PC-3 (cell line): ENCODE measurements at regions not wholly inside any gene's neighbourhood (a gene's known extent, or its start where the extent isn't known, plus 50 kb on each side); places are given as distances from the start of the nearest gene placed in this dataset.

ENCODE experiments used
- CTCF ChIP-seq: fragments of 300-600 bp; sonication (generic); conservative IDR thresholded peaks from 2 replicates; pipeline ENCODE4 v1.5.1; 2017; ENCODE audit warnings: antibody characterized with exemption, low read depth, mild to moderate bottlenecking, low read length
- EZH2 ChIP-seq: fragments of 300-600 bp; sonication (generic); IDR thresholded peaks from one replicate; pipeline ENCODE4 v1.6.1; 2017; ENCODE audit warnings: antibody characterized with exemption, mild to moderate bottlenecking, low read length; ENCODE audit not compliant: unreplicated experiment

DNA sequence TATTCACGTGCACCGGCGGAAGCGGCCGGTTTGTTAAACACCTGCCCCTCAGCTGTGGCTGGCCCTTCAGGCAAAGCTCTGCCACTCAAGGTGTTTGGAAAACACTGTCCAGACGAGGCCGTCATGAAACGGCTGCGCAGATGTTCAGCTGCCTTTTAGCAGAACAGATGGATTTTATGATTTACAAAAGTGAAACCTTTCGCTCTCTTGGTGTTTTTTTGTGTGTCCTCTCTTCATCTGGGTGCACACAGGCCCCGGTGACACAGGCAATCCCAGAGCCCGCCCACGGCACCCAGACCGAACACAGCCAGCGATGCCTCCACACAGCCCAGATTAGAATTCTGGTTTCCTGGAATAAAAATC, 397.0 kb downstream of the SMOC2 start:
- TF ChIP-seq CTCF (no peak), EZH2 (no peak)
